Mesothelial cell of epicardium (in vitro differentiated cells): ENCODE measurements at regions not wholly inside any gene's neighbourhood (a gene's known extent, or its start where the extent isn't known, plus 50 kb on each side); places are given as distances from the start of the nearest gene placed in this dataset.

Experiments
- DNase-seq, 2 experiments: peaks; one replicate each; pipeline ENCODE4 v3.0.0; 2021; ENCODE audit warnings: low spot score in 2 of 2; ENCODE audit not compliant: unreplicated experiment in 2 of 2
- H3K27ac Mint-ChIP-seq: 2 replicates; pipeline ENCODE4 v1.8.0; 2021; ENCODE audit warnings: mixed read lengths
- H3K27me3 Mint-ChIP-seq: 2 replicates; pipeline ENCODE4 v1.8.0; 2021; ENCODE audit warnings: low read depth, mixed read lengths
- H3K36me3 Mint-ChIP-seq: 2 replicates; pipeline ENCODE4 v1.8.0; 2021; ENCODE audit warnings: mixed read lengths
- H3K4me1 Mint-ChIP-seq: 2 replicates; pipeline ENCODE4 v1.8.0; 2021; ENCODE audit warnings: mixed read lengths
- H3K4me3 Mint-ChIP-seq: 2 replicates; pipeline ENCODE4 v1.8.0; 2021; ENCODE audit warnings: mild to moderate bottlenecking, moderate library complexity, mixed read lengths
- H3K9me3 Mint-ChIP-seq: 2 replicates; pipeline ENCODE4 v1.8.0; 2021; ENCODE audit warnings: mixed read lengths
- CTCF ChIP-seq: fragments of 200-600 bp; sonication (generic); IDR thresholded peaks from one replicate; pipeline ENCODE4 v1.5.0; 2021; ENCODE audit warnings: antibody characterized with exemption; ENCODE audit not compliant: unreplicated experiment

GRCh38 chr15:45993508-45993907 is 358.7 kb downstream of the SQOR start:
- H3K4me1 Mint-ChIP-seq: no peaks in the 10 kb centered on the region
- H3K27ac Mint-ChIP-seq: no peak overlapping the region
- no peak for TF ChIP-seq CTCF
- peaks cover 8% of the 10 kb centered on the region for H3K27me3 Mint-ChIP-seq
- no peak for DNase-seq
- no peaks in the 10 kb centered on the region for H3K36me3 Mint-ChIP-seq
- no peak overlapping the region for H3K4me3 Mint-ChIP-seq
- peaks cover 11% of the 10 kb centered on the region for H3K9me3 Mint-ChIP-seq

DNA sequence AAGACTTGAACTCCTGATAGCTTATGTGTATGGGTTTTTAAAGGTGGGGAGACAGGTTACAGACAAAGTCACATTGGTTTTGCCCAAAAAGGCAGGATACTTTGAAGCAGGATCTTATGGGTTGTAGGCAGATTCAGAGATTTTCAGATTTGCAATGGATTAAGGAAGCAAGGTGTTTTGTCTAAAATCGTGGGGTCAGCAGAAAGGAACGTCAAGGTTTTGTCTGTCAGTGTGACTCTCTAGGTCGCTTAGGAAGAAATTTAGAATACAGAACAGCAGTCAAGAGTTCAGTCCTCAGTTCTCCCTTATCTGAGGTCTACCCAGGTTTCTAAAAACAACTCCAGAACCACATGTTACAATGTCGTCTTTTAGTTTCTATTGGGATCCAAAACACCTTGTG is 361.0 kb downstream of the SQOR start:
- TF ChIP-seq CTCF: no peak
- no peaks in the 10 kb centered on the region for H3K4me1 Mint-ChIP-seq
- H3K36me3 Mint-ChIP-seq: no peaks in the 10 kb centered on the region
- no peak overlapping the region for H3K27ac Mint-ChIP-seq
- peaks cover 4% of the 10 kb centered on the region for H3K9me3 Mint-ChIP-seq
- peaks cover 8% of the 10 kb centered on the region for H3K27me3 Mint-ChIP-seq
- no peak overlapping the region for H3K4me3 Mint-ChIP-seq
- DNase-seq: no peak

GRCh38 chr15:46014532-46014931 is 379.7 kb downstream of the SQOR start:
- no peak for DNase-seq
- H3K4me1 Mint-ChIP-seq: no peaks in the 10 kb centered on the region
- H3K36me3 Mint-ChIP-seq: no peaks in the 10 kb centered on the region
- H3K27ac Mint-ChIP-seq: no peak overlapping the region
- no peaks in the 10 kb centered on the region for H3K27me3 Mint-ChIP-seq
- no peak for TF ChIP-seq CTCF
- no peak overlapping the region for H3K4me3 Mint-ChIP-seq
- peaks cover 54% of the 10 kb centered on the region for H3K9me3 Mint-ChIP-seq

- Mint-ChIP-seq H3K27ac (no peak overlapping the region), H3K27me3 (no peaks in the 10 kb centered on the region), H3K4me3 (no peak overlapping the region), H3K36me3 (no peaks in the 10 kb centered on the region), H3K4me1 (no peaks in the 10 kb centered on the region), H3K9me3 (peaks cover 13% of the 10 kb centered on the region)
- no peak for DNase-seq
- TF ChIP-seq CTCF: no peak
These were observed 399.9 kb downstream of the SQOR start for GRCh38 chr15:46034755-46035154.

DNA sequence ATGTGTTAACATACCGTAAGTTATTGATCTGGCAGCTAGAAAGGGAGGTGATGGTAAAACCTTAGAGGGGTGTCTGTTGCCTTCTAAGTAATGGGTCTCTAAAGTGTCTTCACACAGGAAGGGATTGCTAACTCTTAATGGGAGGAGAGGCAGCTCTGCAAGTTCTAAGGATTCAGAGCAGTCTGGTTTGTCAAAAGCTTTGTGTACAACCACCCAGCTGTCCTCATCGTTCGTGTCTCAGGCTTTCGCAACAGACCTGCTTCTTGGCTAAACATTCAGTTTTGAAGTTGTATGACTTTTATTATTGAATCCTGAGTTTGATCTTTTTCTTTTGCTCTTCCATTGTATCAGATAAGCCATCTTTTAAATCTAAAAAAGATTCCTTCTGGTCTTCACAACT is 404.9 kb downstream of the SQOR start:
- Mint-ChIP-seq H3K4me1 (no peaks in the 10 kb centered on the region), H3K27ac (no peak overlapping the region), H3K9me3 (no peaks in the 10 kb centered on the region), H3K36me3 (no peaks in the 10 kb centered on the region), H3K27me3 (peaks cover 2% of the 10 kb centered on the region), H3K4me3 (no peak overlapping the region)
- TF ChIP-seq CTCF: no peak
- no peak for DNase-seq

DNA sequence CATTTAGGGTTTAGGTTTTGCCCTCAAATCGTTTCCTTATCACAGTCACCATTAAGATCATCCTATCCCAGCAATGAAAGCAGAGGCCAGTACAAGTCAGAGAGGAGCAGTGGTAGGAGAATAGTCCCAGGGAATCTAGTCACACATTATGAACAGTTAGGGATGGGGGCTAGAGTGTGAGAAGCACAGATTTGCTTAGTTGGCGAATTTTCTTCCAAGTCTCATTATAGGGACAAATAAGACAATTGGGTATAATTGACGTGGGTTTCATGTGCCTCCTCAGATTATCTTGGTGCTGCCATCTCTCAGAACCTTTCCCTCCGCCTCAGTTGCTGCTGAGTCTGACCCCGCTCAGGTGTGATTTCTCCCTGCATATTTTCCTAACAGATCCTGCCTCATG is 407.1 kb downstream of the SQOR start:
- DNase-seq: no peak
- no peak for TF ChIP-seq CTCF
- Mint-ChIP-seq H3K27me3 (peaks cover 2% of the 10 kb centered on the region), H3K27ac (no peak overlapping the region), H3K4me3 (no peak overlapping the region), H3K36me3 (no peaks in the 10 kb centered on the region), H3K9me3 (peaks cover 11% of the 10 kb centered on the region), H3K4me1 (no peaks in the 10 kb centered on the region)
